ENCODE measurements at regions not wholly inside any gene's neighbourhood (a gene's known extent, or its start where the extent isn't known, plus 50 kb on each side); places are given as distances from the start of the nearest gene placed in this dataset.

GRCh38 chr4:165689159-165689558 lies 183.9 kb upstream of the TLL1 start:
- H3K4me2 ChIP-seq (ENCODE audit: low read length): no peak overlapping the region
- POLR2A ChIA-PET: no interaction called here
- no peaks in the 10 kb centered on the region for H3K36me3 ChIP-seq (ENCODE audit: control insufficient read depth in 1 of 2, insufficient read depth in 2 of 2, low read length in 2 of 2)
- no peaks in the 10 kb centered on the region for H3K9me2 ChIP-seq (ENCODE audit: insufficient read depth)
- DNase-seq (ENCODE audit: low read depth, low spot score) (no peak), ATAC-seq (no peak)
- no TSS peak for BruUV-seq (replicated peaks)
- CTCF ChIA-PET: no interaction called here
- H3K27me3 ChIP-seq (ENCODE audit: insufficient read depth, low read length): no peaks in the 10 kb centered on the region
- H3K4me3 ChIP-seq (replicated peaks in 1 of 2; ENCODE audit: low read depth in 1 of 2, low read length in 2 of 2): no peak overlapping the region
- H3K79me2 ChIP-seq (ENCODE audit: insufficient read depth, low read length): no peaks in the 10 kb centered on the region
- no peak overlapping the region for H3K27ac ChIP-seq (ENCODE audit: low read depth, low read length)
- H4K20me1 ChIP-seq (ENCODE audit: insufficient read depth): no peaks in the 10 kb centered on the region
- intact Hi-C loops (cut with micrococcal nuclease): no loop called here
- no peaks in the 10 kb centered on the region for H3K4me1 ChIP-seq (ENCODE audit: control insufficient read depth in 1 of 2, insufficient read depth in 2 of 2, low read length in 2 of 2)
- H3K9me3 ChIP-seq (ENCODE audit: control insufficient read depth in 1 of 2, insufficient read depth in 1 of 2, low read depth in 1 of 2, low read length in 2 of 2): no peaks in the 10 kb centered on the region
- RAD21 ChIA-PET (ENCODE audit: low non-redundant PET in 1 of 2, low total read pairs in 2 of 2, uncharacterized antibody in 2 of 2, unreplicated experiment in 2 of 2): no interaction called here
- H2AFZ ChIP-seq (ENCODE audit: low read depth, low read length, poor library complexity, severe bottlenecking): no peak overlapping the region
- TF ChIP-seq POLR2A (IDR thresholded peaks at IDR 0.05; ENCODE audit: borderline replicate concordance, extremely low read depth, insufficient read depth, insufficient read length) (no peak), ELF1 (IDR thresholded peaks at IDR 0.05; ENCODE audit: borderline replicate concordance, low read depth) (no peak), YY1 (IDR thresholded peaks at IDR 0.05; ENCODE audit: extremely low read depth, insufficient replicate concordance, low read depth, low read length) (no peak), EZH2phosphoT487 (IDR thresholded peaks at IDR 0.05; ENCODE audit: borderline replicate concordance) (no peak), SRF (IDR thresholded peaks at IDR 0.05; ENCODE audit: low read depth) (no peak), EZH2 (IDR thresholded peaks at IDR 0.05) (no peak), CEBPB (IDR thresholded peaks at IDR 0.05; ENCODE audit: low read depth) (no peak), CBX3 (IDR thresholded peaks at IDR 0.05; ENCODE audit: low read depth) (no peak), FOSL1 (IDR thresholded peaks at IDR 0.05; ENCODE audit: low read depth) (no peak), EGR1 (IDR thresholded peaks at IDR 0.05; ENCODE audit: low read depth) (no peak), CTCF (IDR thresholded peaks at IDR 0.05 in 2 of 3, conservative IDR thresholded peaks at IDR 0.05 in 1 of 3; ENCODE audit: borderline replicate concordance in 1 of 3, insufficient read depth in 1 of 3, low read depth in 2 of 3, low read length in 2 of 3) (no peak), ZBTB33 (IDR thresholded peaks at IDR 0.05; ENCODE audit: extremely low read depth, insufficient replicate concordance, low read length) (no peak), SP1 (IDR thresholded peaks at IDR 0.05; ENCODE audit: low read depth) (no peak), MAX (IDR thresholded peaks at IDR 0.05) (no peak), ATF3 (IDR thresholded peaks at IDR 0.05) (no peak), TCF7L2 (IDR thresholded peaks at IDR 0.05; ENCODE audit: borderline replicate concordance, extremely low read depth, insufficient read depth, insufficient read length) (no peak), ZFX (IDR thresholded peaks at IDR 0.05) (no peak), JUND (IDR thresholded peaks at IDR 0.05) (no peak), RAD21 (IDR thresholded peaks at IDR 0.05; ENCODE audit: low read depth) (no peak), ZNF274 (IDR thresholded peaks at IDR 0.05; ENCODE audit: low read depth, low read length) (no peak)
- no peak overlapping the region for H3K9ac ChIP-seq (ENCODE audit: low read length)
